Activated CD4-positive, alpha-beta T cell treated with anti-CD3 and anti-CD28 coated beads for 48 hours (primary cell): ENCODE measurements at regions not wholly inside any gene's neighbourhood (a gene's known extent, or its start where the extent isn't known, plus 50 kb on each side); places are given as distances from the start of the nearest gene placed in this dataset.
"Not testable (repeated sequence)": the region's sequence is repeated elsewhere in the genome, so short reads cannot be mapped to it uniquely, and the experiment has no call there.

Source experiments
- DNase-seq: peaks from one replicate; pipeline ENCODE4 v3.0.0-alpha.2; 2020

DNA sequence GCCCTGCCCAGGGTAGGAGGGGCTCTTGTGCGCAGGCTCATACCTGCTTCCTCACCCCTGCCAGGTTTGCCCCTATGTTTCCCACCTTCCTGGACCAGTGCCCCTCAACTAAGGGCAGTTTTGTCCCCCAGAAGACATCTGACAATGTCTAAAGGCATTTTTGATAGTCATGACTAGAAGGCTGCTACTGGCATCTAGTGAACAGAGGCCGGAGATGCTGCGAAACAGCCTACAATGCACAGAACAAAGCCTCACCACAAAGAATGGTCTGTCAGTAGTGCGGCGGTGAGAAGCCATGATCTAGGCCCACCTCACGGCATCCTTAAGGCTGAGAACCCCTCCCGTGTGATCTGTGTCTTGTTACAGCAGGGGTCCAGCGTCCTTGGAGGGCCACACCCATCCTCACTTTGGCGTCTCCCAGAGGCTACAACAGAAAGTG, 96.0 kb downstream of the TMEM17 start:
- DNase-seq, result no peak

DNA sequence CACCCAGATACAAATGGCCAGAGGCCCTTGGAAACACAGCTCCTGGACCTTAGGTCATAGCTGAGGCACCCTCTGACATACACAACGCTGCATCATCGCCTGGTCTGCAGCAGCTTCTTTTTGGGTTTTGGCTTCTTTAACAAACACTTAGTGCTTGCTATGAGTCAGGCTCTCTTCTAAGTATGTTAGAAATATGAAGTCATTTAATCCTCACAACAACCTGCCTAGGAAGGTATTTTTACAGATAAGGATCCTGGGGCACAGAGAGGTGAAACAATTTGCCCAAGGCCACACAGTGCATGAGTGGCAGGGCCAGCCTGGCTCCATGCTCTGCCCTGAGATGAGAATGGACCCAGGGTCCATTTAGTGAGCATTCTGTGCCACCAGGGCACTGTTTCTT, 96.6 kb downstream of the TMEM17 start:
- no peak for DNase-seq

DNA sequence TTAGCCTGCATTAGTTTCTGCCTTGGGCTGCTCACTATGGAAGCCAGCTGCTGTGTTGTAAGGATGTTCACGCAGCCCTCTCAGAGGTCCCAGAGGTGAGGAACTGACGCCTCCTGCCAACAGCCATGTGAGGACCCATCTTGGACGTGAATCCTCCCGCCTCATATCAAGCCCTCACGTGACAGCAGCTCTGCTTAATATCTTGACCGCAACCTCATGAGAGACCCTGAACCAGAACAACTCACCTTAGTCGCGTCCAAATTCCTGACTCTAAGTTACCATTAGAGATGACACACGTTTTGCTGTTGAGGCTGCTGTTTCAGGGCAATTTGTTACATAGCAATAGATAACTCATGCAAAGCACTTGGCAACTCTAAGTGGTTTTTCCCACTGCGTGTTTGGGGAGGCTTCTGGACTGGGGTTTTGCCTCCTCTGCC, 97.7 kb downstream of the TMEM17 start:
- no peak for DNase-seq

DNA sequence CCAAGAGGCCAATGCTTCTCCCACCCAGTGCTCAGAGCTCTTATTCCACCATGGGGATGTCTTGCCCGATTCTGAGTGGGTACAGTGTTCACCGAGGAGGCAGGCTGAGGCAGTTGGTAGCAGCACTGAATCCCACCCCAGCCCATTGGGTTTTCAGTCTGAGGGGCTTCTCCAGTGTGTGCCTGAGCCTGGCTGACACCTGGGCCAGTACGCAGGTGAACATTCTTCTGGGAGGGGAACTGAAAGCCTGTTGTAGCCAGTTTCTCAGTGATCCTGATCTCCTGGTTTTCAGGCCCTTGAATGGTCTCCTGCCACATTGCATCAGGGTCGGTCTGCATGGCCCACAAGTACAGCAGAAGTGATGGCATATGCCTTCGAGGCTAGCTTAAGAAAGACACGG, 98.2 kb downstream of the TMEM17 start:
- DNase-seq, result no peak

DNA sequence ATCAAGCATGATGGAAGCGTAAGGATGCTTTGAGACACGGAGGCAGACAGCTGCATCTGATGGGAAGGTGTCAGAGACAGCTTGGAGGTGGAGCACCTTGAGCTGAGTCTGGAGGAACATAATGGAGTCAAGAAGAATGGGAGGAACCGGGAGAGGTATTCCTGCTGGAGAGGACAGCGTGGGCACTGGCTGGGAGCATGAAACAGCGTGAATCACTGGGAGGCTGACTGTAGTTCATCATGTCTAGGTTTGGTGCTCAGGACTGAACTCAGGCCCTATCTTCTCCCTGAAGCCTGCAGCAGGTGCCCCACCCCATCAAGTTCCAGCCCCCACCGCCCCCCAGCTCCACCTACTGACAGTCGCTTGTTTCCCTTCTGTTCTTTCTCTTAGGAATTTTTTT, 98.6 kb downstream of the TMEM17 start:
- no peak for DNase-seq

DNA sequence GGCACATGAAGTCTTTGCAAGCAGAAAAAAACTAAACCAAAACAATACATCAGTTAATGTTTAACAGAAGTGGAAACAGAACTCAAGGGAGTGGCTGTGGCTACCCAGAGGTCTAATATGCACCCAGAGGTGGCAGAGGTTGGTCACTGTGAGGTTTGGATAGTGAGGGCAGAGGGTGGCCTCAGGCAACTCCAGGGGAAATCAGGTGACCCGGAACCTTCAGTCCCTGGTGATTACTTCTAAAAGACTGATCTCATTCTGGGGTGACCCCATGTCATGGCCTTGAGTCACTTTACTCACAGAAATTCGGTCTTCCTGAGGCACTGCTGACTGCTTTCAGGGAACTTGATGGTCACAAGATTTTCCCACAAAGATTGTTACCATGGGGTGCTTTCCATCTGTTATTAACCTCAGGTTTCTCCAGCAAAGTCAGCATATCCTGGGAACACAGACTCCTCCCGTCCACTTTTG, 99.4 kb downstream of the TMEM17 start:
- DNase-seq, result no peak

DNA sequence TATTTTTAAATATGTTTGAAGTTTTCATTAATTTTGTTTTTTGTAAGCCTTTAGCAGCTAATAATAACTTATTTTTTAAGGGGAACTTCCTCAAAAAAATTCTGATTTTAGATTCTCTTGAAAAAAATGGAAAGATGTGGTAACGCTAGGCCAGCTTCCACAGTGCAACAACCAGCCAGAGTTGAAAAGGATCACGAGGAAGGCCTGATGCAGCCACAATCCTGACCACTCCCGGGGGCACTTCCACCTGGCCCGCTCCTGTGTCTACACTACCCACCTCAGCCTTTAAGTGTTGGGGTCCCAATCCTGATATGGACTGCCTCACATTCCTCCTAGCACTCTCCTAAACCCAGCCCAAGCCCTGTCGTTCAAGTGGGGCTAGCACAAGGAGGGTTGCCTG, 101.1 kb downstream of the TMEM17 start:
- DNase-seq, result no peak

DNA sequence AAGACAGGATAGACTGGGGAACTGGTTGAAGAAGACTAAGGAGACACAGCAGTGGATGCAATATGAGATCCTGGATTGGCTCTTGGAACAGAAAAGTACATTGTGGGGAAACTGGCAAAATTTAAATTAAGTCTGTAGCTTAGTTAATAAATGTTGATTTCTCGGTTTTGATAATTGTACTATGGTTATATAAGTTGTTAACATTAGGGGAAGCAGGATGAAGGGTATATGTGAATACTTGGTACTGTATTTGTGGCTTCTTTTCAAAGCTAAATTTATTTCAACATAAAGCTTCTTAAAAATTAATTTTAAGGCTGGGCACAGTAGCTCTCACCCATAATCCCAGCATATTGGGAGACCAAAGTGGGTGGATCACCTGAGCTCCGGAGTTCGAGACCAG, 103.8 kb downstream of the TMEM17 start:
- no peak for DNase-seq

DNA sequence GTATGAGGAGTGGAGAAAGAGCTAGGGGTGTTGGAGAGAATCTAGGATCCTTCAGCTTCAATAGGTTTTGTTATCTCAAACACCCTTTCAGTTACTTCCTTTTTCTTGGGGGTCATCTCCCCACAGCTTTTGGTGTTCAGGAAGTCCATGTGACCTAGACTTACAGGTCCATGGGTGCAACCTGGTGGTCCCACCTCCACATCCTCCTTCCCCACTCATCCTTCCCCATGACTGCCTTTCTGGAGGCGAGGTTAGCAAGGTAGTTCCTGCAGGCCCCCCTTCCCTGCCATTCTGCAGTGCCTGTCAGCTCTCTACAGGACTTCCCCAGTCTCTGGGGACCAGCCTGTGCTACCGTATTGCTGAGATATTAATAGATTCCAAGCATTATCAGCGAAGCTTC, 107.6 kb downstream of the TMEM17 start:
- no peak for DNase-seq

DNA sequence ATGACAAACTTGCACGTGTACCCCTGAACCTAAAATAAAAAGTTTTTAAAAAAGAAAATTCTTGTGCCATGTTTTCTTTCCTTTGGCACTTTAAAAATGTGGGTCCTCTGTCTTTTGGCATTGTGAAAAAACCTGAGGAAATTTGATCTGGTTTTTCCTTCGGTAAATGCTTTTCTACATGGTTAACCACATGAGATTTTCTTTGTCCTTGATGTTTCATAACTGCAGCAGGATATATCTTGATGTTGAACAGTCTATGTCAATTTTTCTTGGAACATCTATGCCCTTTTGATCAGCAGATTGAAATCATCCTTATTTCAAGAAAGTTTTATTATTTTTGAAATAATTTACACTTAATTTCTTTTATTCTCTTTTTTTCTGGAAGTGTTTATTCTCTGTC, 109.1 kb downstream of the TMEM17 start:
- no peak for DNase-seq

DNA sequence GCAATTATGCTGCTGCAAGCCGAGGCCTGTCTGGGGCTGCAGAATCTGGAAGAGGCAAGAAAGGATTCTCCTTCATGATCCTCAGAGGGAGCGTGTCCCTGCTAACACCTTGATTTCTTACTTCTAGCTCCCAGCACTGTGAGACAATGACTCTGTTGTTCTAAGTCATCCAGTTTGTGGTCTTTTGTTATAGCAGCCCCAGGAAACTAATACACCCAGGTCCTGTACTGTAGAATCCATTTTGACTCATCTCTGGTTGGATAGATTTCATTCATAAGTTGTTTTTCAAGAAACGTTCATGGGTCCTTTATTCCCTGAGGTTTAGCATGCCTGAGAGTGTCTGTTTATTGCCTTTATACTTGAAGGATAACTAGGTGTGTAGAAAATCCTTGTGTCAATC, 112.7 kb downstream of the TMEM17 start:
- no peak for DNase-seq

DNA sequence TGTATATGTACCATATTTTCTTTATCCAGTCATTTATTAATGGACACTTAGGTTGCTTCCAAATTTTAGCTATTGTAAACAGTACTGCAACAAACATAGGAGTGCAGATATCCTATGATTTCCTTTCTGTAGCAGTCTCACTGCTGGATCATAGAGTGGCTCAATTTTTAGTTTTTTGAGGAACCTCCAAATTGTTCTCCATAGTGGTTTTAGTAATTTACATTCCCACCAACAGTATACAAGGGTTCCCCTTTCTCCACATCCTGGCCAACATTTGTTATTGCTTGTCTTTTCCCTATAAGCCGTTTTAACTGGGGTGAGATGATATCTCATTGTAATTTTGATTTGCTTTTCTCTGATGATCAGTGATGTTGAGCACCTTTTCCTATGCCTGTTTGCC, 114.3 kb downstream of the TMEM17 start:
- DNase-seq, result no peak

DNA sequence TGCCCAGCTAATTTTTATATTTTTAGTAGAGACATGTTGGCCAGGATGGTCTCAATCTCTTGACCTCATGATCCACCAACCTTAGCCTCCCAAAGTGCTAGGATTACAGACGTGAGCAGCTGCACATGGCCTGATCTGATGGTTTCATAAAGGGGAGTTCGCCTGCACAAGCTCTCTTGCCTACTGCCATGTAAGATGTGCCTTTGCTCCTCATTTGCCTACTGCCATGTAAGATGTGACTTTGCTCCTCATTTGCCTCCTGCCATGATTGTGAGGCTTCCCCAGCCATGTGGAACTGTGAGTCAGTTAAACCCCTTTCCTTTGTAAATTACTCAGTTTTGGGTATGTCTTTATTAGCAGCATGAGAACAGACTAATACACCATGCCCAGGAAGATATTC, 119.6 kb downstream of the TMEM17 start:
- DNase-seq, result not testable (repeated sequence)

DNA sequence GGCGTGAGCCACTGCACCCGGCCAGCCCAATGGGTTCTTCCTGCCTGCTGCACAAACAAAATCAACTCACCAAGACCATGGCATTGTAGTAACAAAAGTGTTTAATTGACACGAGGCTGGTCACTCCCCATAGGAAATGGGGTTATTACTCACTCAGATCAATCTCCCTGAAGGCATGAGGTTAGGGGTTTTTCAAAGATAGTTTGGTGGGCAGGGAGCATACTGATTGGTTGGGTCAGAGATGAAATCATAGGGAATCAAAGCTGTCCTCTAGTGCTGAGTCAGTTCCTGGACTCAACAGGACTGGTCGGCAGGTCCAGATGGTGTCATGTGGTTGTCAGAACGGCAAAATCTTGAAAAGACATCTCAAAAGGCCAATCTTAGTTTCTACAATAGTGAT, 122.1 kb downstream of the TMEM17 start:
- DNase-seq, result no peak

DNA sequence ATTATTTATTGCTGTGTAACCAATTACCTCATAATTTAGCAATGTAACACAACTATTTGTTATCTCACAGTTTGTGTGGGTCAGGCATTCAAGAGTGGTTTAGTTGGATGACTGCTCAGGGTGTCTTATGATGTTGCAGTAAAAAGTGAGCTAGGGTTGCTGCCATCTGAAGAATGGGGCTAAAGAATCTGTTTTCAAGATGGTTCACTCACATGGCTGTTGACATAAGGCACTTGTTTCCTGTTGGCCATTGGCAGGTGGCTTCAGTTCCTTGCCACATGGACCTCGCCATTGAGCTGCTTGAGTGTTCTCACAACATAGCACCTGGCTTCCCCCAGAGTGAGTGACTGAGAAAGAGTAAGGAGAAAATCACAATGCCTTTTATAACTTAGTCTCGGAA, 123.2 kb downstream of the TMEM17 start:
- no peak for DNase-seq

DNA sequence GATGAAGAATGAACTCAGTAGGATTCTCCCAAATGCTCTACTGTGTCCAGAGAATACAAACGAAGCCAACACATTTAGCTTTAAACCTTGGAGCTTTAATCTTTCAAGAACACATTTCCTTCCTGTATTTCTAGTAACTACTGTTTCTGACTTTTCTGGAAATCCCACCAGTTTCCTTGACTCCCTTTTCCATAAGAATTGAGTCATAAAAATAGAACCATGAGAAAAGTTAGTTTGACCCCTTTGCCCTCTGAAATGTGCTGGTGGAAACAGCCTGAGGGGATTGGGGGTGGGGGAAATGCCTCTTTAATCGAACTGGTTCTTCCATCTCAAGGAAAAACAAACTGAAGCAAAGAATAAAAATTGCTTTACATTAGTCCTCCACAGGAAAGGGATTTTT, 123.9 kb downstream of the TMEM17 start:
- DNase-seq, result no peak

DNA sequence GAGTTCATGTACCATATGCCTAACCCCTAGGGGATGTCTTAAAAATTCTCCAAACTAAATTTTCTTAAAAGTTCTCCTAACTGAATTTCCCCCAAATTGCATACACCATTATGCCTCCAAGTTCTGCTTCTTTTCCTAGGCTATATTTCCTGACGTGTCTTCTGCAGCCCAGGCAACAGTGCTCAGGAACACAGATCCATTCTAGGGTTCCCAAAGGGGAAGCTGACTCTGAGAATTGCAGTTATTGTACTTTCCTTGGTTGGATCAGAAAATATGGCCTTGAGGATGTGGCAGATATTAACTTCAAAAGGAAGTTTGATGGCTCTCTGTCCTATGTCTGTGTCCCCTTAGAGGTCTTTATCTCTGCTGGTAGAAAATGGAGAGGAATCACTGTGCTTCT, 124.3 kb downstream of the TMEM17 start:
- DNase-seq, result no peak

DNA sequence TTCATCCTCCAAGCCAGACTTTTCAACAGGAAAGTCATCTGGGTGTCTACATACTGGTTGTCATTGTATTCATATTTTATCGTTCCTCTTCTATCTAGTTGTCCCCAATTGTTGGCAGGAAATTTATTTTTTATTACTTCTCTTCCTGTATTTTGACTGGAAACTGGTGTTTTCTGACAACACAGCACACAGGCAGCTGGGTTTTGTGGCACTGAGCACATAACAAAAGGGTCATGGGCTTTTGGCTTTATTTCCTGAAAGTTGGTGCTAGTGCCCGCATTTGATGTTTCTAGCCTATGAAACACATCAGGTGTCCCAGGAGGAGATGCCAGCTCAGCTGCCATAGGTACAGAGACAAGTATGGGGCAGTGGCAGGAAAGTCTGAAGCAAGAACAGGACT, 126.4 kb downstream of the TMEM17 start:
- DNase-seq, result no peak

DNA sequence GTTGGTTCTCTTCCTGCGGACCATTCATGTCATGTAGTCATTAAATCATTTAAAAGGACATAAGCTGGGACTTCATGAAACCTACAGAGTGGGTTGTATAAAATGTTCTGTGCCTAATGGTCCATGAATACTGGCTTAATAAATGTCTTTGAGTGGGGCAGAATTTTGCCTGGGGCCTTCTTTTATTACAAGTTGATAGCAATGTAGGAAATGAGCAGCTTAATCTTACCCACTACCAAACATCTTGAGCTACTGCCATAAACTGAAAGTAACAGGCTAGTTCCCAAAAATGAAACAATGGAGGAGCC, 130.9 kb downstream of the TMEM17 start:
- DNase-seq, result no peak

DNA sequence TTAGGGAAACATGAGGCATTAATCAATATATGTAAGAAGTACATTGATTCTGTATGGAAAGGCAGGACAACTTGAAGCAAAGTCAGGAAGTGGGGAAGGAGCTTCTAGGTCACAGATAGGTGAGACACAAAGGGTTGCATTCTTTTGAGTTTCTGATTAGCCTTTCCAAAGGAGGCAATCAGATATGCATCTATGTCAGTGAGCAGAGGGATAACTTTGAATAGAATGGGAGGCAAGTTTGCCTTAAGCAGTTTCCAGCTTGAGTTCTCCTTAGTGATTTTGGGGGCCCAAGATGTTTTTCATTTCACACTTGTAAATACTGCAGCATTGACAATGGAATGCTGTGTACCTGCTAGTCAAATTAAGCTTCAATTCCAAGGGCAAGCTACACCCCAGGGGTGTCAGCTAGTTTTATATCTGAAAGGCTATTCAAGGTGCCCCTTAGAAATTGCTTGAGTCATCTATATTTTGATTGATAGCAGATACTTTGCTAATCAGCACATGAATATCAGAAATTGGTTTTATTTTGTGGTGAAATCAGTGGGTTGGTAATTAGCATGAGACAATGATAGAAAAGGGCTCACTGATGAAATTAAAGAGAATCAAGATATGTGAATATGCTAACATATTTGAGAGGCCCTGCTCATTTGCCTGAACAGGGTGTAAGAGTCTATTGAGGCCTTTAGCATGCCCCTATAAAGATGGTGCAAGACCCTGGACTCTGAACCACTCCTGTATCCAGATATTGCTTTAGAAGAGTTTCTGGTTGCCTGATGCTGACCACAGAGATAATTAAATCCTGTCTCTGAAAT, 131.5 kb downstream of the TMEM17 start:
- DNase-seq, result no peak

DNA sequence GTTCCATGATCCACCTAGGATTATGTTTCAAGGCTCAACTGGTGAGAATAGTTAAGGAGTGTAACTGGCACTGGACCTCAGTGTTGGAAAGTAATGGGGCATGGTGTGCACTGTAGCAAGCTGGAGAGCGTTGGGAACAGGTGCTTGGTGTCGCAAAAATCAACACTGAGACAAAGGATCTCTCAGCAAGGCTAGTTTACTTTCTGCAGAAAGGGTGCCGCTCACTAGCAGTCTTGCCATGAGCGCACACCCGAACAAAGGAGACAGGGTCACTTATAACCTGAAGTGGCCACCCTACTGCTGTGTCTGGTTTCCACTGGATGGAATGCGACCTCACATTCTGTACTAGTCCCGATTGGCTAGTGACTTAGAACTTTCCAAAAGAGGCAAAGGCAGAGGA, 133.2 kb downstream of the TMEM17 start:
- DNase-seq, result no peak

DNA sequence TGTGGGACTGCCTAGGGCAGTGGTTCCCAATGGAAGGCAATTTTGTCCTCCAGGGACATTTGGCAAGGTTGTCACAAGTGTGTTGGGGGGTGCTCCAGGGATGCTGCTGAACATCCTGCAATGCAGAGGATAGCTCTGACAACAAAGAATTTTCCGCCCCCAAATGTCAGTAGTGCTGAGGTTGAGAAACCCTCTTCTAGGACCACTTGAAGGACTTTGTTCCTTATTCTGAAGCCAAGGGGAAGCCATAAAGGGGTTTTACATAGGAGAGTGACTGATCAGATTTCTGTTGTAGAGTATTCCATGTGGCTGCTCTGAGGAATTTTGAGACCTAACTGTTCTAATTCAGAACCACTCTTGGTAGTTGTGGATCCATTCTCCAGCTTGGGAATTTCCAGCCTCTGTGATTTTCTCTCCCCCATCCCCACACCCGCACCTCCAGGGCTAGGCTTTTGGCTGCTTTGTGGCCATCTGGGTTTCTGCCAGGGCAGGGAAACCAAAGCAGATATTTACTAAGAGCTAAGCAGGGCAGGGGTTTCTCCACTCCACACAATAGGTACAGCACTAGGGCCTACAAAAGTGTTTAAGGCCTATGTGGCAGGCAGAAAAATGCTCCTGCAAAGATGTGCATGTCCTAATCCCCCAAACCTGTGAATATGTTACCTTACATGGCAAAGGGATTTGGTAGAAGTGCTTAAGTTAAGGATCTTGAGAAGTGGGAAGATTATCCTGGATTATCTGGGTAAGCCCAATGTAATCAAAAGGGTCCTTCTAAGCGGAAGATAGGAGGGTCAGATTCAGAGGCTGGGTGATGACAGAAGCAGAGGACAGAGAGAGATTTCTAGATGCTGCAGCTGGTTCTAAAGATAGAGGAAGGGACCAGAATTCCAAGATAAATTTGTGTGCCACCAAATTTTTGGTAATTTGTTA, 135.4 kb downstream of the TMEM17 start:
- no peak for DNase-seq

DNA sequence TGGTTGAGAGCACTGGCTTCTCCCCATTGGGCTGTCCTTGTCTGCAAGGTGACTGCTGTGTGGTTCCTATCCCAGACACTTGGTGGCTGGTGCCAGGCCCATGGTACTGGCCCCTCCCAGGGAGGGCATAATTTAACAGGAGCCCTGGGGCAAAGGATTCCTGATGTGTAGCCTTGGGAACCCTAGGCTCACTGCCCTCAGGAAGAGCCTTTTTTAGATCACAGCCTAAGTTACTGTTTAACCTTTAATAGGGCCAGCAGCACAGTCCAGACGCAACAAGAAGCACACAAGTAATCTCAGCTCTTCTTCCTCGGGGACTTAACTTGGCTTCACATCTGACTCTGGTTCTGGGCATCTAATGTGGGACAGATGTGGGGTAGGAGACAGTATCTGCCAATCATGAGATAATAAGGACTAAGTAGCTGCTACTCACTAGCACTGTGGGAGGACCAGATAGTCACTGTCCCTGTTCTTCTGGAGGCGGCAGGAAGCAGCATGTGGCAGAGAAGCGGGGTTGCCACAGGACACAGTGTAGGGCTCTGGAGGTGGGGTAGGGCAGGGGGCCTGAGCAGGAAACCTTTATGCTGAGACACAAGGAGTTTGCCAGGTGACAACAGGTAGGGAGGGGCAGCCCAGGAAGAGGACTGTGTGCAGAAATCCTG, 136.3 kb downstream of the TMEM17 start:
- no peak for DNase-seq
